Ovary (tissue), 3 donors: ENCODE measurements at regions not wholly inside any gene's neighbourhood (a gene's known extent, or its start where the extent isn't known, plus 50 kb on each side); places are given as distances from the start of the nearest gene placed in this dataset.

Experiments
- CTCF ChIP-seq, 3 donors: fragments of 450-650 bp in 2 of 3; fragments of 200-600 bp in 1 of 3; IDR thresholded peaks; one replicate each; pipeline versions ENCODE4 v1.5.1 to v1.8.0; 2016 to 2022; ENCODE audit warnings: antibody characterized with exemption in 3 of 3, mild to moderate bottlenecking in 1 of 3
- EP300 ChIP-seq: sonication (generic); formaldehyde crosslinking; IDR thresholded peaks from one replicate; pipeline ENCODE4 v1.6.1; 2017; ENCODE audit warnings: antibody characterized with exemption
- POLR2A ChIP-seq: fragments of 450-650 bp; IDR thresholded peaks from one replicate; pipeline ENCODE4 v1.6.1; 2017; ENCODE audit warnings: antibody characterized with exemption, mild to moderate bottlenecking, moderate library complexity
- donor health status: DM: no; HTN: no; CAD: no.

- no peak for TF ChIP-seq CTCF (IDR thresholded peaks at IDR 0.05)
- TF ChIP-seq POLR2A = no peak
- no peak for TF ChIP-seq EP300
Observed at GRCh38 chr3:16668776-16669545, 63.7 kb upstream of the DAZL start.
